Erythroblast (primary cell): ENCODE measurements at regions not wholly inside any gene's neighbourhood (a gene's known extent, or its start where the extent isn't known, plus 50 kb on each side); places are given as distances from the start of the nearest gene placed in this dataset.

Source experiments
- GATA1 ChIP-seq: IDR thresholded peaks from 2 replicates; pipeline ENCODE4 v1.6.1; 2011; ENCODE audit warnings: low read depth, mild to moderate bottlenecking, control low read depth, low read length, moderate library complexity
- POLR2A ChIP-seq: IDR thresholded peaks from 2 replicates; pipeline ENCODE4 v1.6.1; 2011; ENCODE audit warnings: mild to moderate bottlenecking, low read length

GRCh38 chr2:180694445-180695421 is 285.7 kb upstream of the UBE2E3 start:
- TF ChIP-seq POLR2A (no peak), GATA1 (no peak)
